Thymus (tissue), 11 donors: ENCODE measurements at regions not wholly inside any gene's neighbourhood (a gene's known extent, or its start where the extent isn't known, plus 50 kb on each side); places are given as distances from the start of the nearest gene placed in this dataset.
"Not testable (repeated sequence)": the region's sequence is repeated elsewhere in the genome, so short reads cannot be mapped to it uniquely, and the experiment has no call there.

Experiments
- DNase-seq, 9 donors: peaks; one replicate each; pipeline ENCODE4 v3.0.0-alpha.2; 2013; ENCODE audit warnings: low spot score in 9 of 9, low read depth in 6 of 9, missing footprints in 1 of 9
- H3K27ac ChIP-seq, 2 donors: one replicate each; pipeline ENCODE4 v1.5.1; 2013; ENCODE audit warnings: control low read depth in 1 of 2, low read depth in 1 of 2, low read length in 1 of 2, mild to moderate bottlenecking in 1 of 2, moderate library complexity in 1 of 2
- H3K27me3 ChIP-seq, 2 donors: one replicate each; pipeline ENCODE4 v1.5.1; 2013; ENCODE audit warnings: low read length in 1 of 2; ENCODE audit not compliant: control insufficient read depth in 2 of 2, insufficient read depth in 1 of 2
- H3K36me3 ChIP-seq, 2 donors: one replicate each; pipeline ENCODE4 v1.5.1; 2013; ENCODE audit warnings: low read length in 1 of 2, mild to moderate bottlenecking in 1 of 2, moderate library complexity in 1 of 2; ENCODE audit not compliant: control insufficient read depth in 2 of 2, insufficient read depth in 2 of 2
- H3K4me1 ChIP-seq, 2 donors: one replicate each; pipeline ENCODE4 v1.5.1; 2013; ENCODE audit warnings: low read length in 2 of 2; ENCODE audit not compliant: control insufficient read depth in 2 of 2, insufficient read depth in 2 of 2
- H3K4me3 ChIP-seq, 2 donors: one replicate each; pipeline ENCODE4 v1.5.1; 2013; ENCODE audit warnings: low read length in 2 of 2, control low read depth in 1 of 2, mild to moderate bottlenecking in 1 of 2
- H3K9me3 ChIP-seq, 2 donors: one replicate each; pipeline ENCODE4 v1.5.1; 2013; ENCODE audit warnings: low read length in 1 of 2, mild to moderate bottlenecking in 1 of 2; ENCODE audit not compliant: control insufficient read depth in 2 of 2, insufficient read depth in 1 of 2
- WGBS: extraction: QIAGEN DNeasy Blood & Tissue Kit; methylation state at CpG from one replicate; pipeline ENCODE4 v1.1.7; 2013; 5-methylcytosine and 5-hydroxymethylcytosine counted together
- donor health status: healthy.

DNA sequence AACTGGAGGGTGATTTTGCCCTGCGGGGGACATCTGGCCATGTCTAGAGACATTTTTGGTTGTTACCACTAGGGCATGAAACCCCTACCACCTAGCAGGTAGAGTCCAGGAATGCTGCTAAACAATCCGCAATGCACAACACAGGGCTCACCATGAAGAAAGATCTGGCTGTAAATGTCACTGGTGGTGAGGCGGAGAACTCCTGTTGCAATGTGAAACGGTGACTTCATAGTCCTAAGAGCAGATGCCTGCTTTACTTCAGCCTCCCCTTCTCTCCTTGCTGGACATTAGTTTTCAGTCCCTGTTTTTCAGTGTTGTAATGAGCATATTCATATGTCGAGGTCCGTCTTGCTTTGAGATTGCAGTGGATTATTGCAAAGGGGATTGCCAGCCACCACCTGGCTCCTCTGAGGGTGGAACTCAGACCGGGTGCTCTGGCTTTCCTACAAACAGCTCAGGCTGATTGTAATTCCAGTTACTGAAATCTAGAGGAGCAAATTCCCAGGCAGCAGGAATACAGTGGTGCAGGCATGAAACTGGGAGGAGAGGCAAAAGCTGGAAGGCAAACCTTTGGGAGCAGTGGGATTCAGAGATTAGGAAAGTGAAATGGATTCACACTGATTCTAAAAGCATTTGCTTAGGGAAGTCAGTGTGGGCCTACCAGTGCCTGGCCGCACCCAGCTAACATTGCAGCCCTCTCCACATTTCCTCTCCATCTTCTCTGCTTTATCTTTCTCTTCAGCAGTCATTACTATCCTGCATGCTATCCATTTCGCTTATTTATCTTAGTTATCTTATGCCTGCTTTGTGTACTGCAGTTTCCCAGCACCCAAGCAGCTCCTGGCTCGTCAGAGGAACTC, 76.1 kb upstream of the PCDH8 start:
- no peaks in the 10 kb centered on the region for H3K27me3 ChIP-seq
- peaks cover 0 to 3% of the 10 kb centered on the region in 2 donors for H3K4me1 ChIP-seq
- no peak overlapping the region for H3K4me3 ChIP-seq
- H3K27ac ChIP-seq: no peak overlapping the region
- H3K9me3 ChIP-seq: no peaks in the 10 kb centered on the region
- H3K36me3 ChIP-seq: no peaks in the 10 kb centered on the region
- no peak for DNase-seq
- WGBS: 89% methylated on average over 10 of the region's 10 CpGs

DNA sequence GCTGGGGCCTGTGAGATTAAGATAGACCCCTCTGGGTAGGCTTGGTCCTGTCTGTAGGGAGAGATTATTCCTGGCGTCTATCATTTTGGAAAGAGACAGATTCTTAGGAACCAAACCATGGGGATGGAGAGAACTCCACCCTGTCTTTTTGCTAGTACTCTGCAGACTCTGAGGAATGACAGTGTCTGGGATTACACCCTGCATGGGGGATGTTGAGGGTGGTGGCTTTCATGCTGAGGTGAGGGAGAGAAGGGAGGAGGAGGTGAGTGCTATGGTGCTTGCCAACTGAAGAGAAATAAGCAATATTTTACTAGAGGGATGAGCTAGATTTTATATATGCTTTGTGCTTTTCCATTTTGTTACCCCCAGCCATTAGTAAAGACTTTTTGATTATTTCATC, 74.5 kb upstream of the PCDH8 start:
- 100% methylated on average over 1 of the region's 1 CpG for WGBS
- Histone ChIP-seq H3K36me3 (no peaks in the 10 kb centered on the region), H3K4me1 (peaks cover 0 to 3% of the 10 kb centered on the region in 2 donors), H3K27ac (no peak overlapping the region), H3K27me3 (no peaks in the 10 kb centered on the region), H3K4me3 (no peak overlapping the region), H3K9me3 (no peaks in the 10 kb centered on the region)
- no peak for DNase-seq

DNA sequence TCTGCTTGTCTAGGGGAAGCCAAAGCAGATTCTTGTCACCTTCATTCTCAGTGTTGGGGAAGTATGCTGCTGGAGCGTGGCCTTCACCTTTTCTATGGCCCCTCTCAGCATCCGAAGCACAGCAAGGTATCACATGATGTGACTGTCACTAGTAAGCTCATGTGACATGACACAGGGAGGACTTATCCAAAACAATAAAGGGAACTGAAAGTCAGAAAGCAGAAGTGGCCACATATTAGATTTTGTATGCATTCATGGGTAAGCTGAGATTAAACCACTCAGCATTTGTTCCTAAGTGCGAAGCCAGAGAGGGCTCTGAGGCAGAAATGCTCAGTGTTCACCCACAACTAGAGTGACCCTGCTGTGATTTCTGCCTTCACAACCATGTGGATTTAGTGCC, 72.8 kb upstream of the PCDH8 start:
- no peaks in the 10 kb centered on the region for H3K27me3 ChIP-seq
- H3K4me1 ChIP-seq: peaks cover 0 to 2% of the 10 kb centered on the region in 2 donors
- WGBS: 12% methylated on average over 3 of the region's 3 CpGs
- H3K9me3 ChIP-seq: no peaks in the 10 kb centered on the region
- no peaks in the 10 kb centered on the region for H3K36me3 ChIP-seq
- peak in 1 of 9 donors; percentile 20 for DNase-seq
- H3K4me3 ChIP-seq: no peak overlapping the region
- no peak overlapping the region for H3K27ac ChIP-seq

DNA sequence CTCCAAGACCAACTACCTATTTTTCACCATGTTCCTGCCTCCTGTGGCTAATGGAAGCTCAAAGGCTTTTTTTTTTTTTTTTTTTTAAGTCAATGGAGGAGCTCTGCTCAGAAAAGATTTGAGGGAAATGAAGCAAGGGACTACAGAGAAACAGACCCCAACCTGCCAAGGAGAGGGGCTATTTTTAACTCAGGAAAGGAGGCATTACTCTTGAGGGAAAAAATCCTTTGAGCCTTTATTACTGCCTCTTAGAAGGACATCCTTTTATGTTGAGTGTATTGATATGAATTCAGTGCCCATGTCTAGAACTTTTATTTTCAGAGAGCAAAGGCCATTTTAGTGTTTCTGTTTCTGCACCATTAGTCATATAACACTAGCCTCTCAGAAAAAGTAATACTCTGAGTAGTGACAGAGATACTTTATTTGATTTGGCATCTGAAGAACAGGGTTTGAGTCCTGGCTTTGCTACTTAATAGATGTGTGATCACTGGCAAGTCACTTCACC, 68.1 kb upstream of the PCDH8 start:
- Histone ChIP-seq H3K36me3 (no peaks in the 10 kb centered on the region), H3K27me3 (no peaks in the 10 kb centered on the region), H3K27ac (no peak overlapping the region), H3K9me3 (no peaks in the 10 kb centered on the region), H3K4me3 (no peak overlapping the region), H3K4me1 (no peaks in the 10 kb centered on the region)
- DNase-seq: no peak

DNA sequence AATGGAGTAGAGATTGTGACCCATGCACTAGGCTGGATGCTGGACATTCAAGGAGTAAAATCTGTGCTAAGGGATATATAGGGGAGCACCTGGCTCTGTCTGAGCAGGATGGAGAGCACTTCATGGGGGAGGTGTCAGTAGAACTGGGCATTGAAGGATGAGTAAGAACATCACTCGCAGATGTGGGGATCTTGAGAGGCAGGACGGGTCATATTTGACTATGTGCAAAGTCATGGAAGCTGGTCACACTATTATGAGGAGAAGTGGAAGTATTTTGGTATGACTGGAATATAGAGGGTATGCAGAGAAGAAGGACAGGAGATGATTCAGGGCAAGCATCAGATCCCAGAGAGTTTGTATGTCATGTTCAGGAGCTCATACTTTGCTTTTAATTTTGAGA, 62.9 kb upstream of the PCDH8 start:
- DNase-seq: no peak
- Histone ChIP-seq H3K4me1 (no peaks in the 10 kb centered on the region), H3K36me3 (no peaks in the 10 kb centered on the region), H3K4me3 (no peak overlapping the region), H3K27ac (no peak overlapping the region), H3K27me3 (peaks cover 0 to 13% of the 10 kb centered on the region in 2 donors), H3K9me3 (no peaks in the 10 kb centered on the region)
- 95% methylated on average over 2 of the region's 2 CpGs for WGBS

DNA sequence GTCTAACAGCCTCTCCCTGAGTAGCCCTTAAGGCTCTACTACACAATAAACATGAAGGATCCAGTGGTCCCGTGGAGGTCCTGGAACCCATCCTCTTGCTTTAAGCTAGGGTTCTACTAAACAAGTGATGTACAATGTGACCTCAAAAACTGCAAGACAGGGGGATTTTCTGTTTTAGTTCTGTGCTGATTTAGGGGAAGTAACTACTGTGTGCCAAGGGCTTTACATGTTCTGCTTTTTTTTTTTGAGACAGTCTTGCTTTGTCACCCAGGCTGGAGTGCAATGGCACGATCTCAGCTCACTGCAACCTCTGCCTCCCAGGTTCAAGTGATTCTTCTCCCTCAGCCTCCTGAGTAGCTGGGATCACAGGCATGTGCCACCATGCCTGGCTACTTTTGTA, 61.9 kb upstream of the PCDH8 start:
- not testable (repeated sequence) for DNase-seq, H3K27ac ChIP-seq

DNA sequence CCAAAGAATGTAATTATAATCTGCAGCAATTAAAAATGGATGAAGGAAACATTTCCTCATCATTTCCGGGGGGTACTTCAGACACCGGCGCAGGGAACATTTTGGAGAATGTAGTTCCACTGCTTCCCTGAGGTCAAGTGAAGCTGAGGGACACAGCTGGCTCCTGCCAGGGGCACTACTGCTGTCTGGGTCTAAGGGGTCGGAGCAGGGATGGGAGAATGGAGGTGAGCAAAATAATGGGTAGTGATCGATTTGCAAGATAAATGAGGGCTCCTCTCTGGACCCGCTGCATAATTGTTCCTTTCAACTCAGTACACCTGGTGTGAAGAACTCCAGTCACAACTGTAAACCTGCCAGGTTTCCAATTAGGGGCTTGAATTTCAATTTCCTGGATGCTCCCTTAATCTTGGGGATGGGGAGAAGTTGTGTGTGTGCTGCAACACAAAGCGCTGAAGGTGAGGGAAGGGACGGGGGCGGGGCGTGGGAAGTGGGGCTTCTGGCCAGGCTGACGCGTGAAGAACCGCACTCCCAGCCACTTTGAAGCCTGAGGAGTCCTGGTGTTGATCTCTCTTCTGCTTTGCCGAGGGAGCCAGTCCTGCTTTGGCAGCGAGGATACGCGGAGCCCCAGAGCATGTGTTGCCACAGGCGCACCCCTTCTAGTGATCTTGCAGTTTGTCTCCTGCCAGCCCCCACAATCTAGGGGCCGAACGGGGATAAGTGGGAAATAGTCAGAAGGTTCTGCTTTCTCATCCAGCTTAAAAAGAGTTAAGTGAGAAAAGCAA, 57.9 kb upstream of the PCDH8 start:
- Histone ChIP-seq H3K9me3 (no peaks in the 10 kb centered on the region), H3K27ac (no peak overlapping the region), H3K4me3 (no peak overlapping the region), H3K36me3 (no peaks in the 10 kb centered on the region), H3K27me3 (peaks cover 0 to 24% of the 10 kb centered on the region in 2 donors), H3K4me1 (no peaks in the 10 kb centered on the region)
- DNase-seq: peak in 1 of 9 donors; percentile 11
- 38% methylated on average over 20 of the region's 20 CpGs for WGBS

More for the DNA sequence above, 61.9 kb upstream of the PCDH8 start:
- not testable (repeated sequence) for H3K4me3 ChIP-seq, H3K36me3 ChIP-seq, H3K4me1 ChIP-seq, H3K9me3 ChIP-seq
- H3K27me3 ChIP-seq: peaks cover 0 to 20% of the 10 kb centered on the region in 2 donors
- WGBS: 30% methylated on average over 2 of the region's 2 CpGs

DNA sequence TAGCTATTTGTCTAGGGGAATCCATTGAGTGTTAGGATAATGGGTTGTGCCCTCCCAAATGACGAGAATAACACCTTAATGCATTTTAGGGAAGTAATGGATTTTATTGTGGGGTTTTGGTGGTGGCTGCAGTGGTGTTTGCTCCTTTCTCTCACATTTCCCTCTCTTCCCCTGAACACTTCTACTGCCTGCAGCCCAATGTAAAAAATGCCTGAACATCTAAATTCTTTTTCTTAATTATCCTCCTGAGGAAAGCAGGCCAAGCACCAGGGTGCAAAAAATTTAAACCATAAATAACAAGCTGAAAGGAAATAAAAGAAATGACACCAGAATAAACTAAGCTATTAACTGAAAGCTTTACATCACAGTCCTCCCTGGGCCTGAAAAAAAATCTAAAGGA, 57.3 kb upstream of the PCDH8 start:
- H3K27ac ChIP-seq: no peak overlapping the region
- no peak overlapping the region for H3K4me3 ChIP-seq
- no peaks in the 10 kb centered on the region for H3K9me3 ChIP-seq
- DNase-seq: no peak
- 58% methylated on average over 1 of the region's 1 CpG for WGBS
- H3K27me3 ChIP-seq: peaks cover 0 to 24% of the 10 kb centered on the region in 2 donors
- H3K4me1 ChIP-seq: no peaks in the 10 kb centered on the region
- H3K36me3 ChIP-seq: no peaks in the 10 kb centered on the region

DNA sequence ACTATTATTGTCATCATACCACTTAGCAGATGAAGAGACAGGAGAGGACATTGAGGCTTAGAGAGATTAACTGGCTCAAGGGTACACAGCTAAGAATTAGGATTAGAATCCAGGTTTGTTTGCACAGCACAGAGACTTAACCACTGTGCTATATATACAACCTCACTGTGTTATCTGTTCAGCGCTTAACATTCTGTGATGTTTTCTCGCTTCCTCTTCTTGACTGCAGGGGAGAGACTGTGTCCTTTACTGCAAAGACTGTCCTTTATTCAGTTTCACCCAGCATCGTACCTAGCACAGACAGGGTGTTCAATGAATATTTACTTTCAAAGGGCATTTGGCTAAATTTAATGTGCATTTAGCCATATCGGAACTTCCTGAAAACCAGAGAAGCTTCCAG, 54.9 kb upstream of the PCDH8 start:
- WGBS: 72% methylated on average over 4 of the region's 4 CpGs
- H3K27me3 ChIP-seq: peaks cover 0 to 24% of the 10 kb centered on the region in 2 donors

More for the DNA sequence above, 54.9 kb upstream of the PCDH8 start:
- DNase-seq: no peak
- no peak overlapping the region for H3K4me3 ChIP-seq
- no peaks in the 10 kb centered on the region for H3K9me3 ChIP-seq
- no peak overlapping the region for H3K27ac ChIP-seq
- no peaks in the 10 kb centered on the region for H3K4me1 ChIP-seq
- no peaks in the 10 kb centered on the region for H3K36me3 ChIP-seq
